ENCODE measurements at regions not wholly inside any gene's neighbourhood (a gene's known extent, or its start where the extent isn't known, plus 50 kb on each side); places are given as distances from the start of the nearest gene placed in this dataset.
A peak's percentile ranks its signal among the peaks of the same experiment; 100 is the strongest.

DNA sequence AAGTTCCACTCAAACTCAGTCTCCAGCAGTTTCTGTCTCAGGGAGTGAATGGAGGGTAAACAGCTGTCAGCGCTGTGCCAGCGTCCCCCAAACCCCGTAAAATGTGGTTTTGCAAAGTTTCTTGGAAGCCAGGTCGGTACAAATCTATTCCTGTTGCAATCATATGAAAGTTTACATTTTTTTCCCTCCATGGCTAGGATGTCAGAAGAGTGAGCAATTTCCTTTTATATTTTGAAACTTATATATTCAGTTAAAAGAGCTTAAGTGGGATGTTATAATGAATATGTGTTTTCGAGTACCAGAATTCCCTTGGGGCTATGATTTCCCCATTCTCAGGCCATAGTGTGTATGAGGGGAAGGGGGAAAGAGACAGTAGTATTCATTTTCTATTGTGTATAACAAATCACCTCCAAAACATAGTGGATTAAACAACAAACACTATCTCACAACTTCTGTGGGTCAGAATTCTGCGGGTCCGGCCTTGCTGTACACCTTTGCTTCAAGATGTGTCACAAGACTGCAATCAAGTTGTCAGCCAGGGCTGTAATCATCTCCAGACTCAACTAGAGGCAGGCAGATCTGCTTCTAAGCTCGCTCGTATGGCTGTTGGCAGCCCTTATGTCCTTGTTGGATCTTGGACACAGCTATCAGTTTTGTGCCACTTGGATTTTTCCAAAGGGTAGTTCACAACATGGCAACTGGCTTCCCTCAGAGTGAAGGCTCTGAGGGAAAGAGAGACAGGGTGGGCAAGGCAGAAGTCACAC, 107.4 kb downstream of the SNX18 start:
- Mint-ChIP-seq H3K9me3 (peaks cover 0 to 2% of the 10 kb centered on the region in 2 donors), H3K27ac (no peak overlapping the region), H3K4me3 (no peak overlapping the region), H3K36me3 (peaks cover 7% of the 10 kb centered on the region), H3K27me3 (ENCODE audit: low read depth in 2 of 2) (no peaks in the 10 kb centered on the region), H3K4me1 (peaks cover 25 to 30% of the 10 kb centered on the region in 2 donors)
- Histone ChIP-seq H3K4me1 (ENCODE audit: control insufficient read depth, insufficient read depth, low read length) (peaks cover 7% of the 10 kb centered on the region), H3K27me3 (ENCODE audit: control insufficient read depth, insufficient read depth, low read length) (no peaks in the 10 kb centered on the region), H3K9me3 (ENCODE audit: control insufficient read depth, insufficient read depth, low read length) (peaks cover 4% of the 10 kb centered on the region), H3K27ac (ENCODE audit: low read length) (no peak overlapping the region), H3K4me3 (ENCODE audit: low read length) (no peak overlapping the region), H3K36me3 (ENCODE audit: control insufficient read depth, insufficient read depth, low read length) (no peaks in the 10 kb centered on the region)
- no peak for ATAC-seq
- TF ChIP-seq, protein P1, sequence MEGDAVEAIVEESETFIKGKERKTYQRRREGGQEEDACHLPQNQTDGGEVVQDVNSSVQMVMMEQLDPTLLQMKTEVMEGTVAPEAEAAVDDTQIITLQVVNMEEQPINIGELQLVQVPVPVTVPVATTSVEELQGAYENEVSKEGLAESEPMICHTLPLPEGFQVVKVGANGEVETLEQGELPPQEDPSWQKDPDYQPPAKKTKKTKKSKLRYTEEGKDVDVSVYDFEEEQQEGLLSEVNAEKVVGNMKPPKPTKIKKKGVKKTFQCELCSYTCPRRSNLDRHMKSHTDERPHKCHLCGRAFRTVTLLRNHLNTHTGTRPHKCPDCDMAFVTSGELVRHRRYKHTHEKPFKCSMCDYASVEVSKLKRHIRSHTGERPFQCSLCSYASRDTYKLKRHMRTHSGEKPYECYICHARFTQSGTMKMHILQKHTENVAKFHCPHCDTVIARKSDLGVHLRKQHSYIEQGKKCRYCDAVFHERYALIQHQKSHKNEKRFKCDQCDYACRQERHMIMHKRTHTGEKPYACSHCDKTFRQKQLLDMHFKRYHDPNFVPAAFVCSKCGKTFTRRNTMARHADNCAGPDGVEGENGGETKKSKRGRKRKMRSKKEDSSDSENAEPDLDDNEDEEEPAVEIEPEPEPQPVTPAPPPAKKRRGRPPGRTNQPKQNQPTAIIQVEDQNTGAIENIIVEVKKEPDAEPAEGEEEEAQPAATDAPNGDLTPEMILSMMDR (IDR thresholded peaks at IDR 0.05), result no peak
- no peak for DNase-seq
- intact Hi-C loops (cut with micrococcal nuclease), result no loop called here
- WGBS (ENCODE audit: insufficient coverage), result 88% methylated on average over 8 of the region's 9 CpGs

DNA sequence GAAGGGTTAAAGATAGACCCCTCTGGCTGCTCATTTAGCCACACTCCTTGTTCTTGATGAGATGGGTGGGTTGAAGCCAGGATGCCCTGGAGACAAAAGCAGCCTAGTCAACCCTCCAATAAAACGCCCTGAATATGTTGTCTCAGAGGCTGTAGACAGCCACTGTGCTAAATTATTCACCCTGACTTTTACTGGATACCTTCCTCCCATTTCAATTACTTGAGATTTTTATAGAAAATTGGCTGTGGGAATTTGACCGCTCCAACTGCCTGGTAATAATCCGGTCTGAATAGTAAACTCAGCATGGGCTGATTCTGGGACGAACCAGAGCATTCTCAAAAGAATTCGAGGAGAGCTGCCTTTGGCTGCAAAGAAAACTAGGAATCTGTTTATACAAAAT, 104.2 kb downstream of the SNX18 start:
- H3K36me3 ChIP-seq (ENCODE audit: control insufficient read depth, insufficient read depth, low read length), result no peaks in the 10 kb centered on the region
- intact Hi-C loops (cut with micrococcal nuclease), result no loop called here
- no peaks in the 10 kb centered on the region for H3K9me3 ChIP-seq (ENCODE audit: control insufficient read depth, insufficient read depth, low read length)
- DNase-seq (no peak), ATAC-seq (no peak)
- H3K4me3 ChIP-seq (ENCODE audit: low read length), result no peak overlapping the region
- H3K36me3 Mint-ChIP-seq, result no peaks in the 10 kb centered on the region
- no peak overlapping the region for H3K27ac ChIP-seq (ENCODE audit: low read length)
- H3K4me1 Mint-ChIP-seq, result peaks cover 38 to 40% of the 10 kb centered on the region in 2 donors
- TF ChIP-seq, protein P1 (IDR thresholded peaks at IDR 0.05), result no peak
- H3K4me3 Mint-ChIP-seq, result no peak overlapping the region
- H3K27me3 Mint-ChIP-seq (ENCODE audit: low read depth in 2 of 2), result no peaks in the 10 kb centered on the region
- WGBS (ENCODE audit: insufficient coverage), result 98% methylated on average over 4 of the region's 5 CpGs
- no peaks in the 10 kb centered on the region for H3K9me3 Mint-ChIP-seq
- no peaks in the 10 kb centered on the region for H3K27me3 ChIP-seq (ENCODE audit: control insufficient read depth, insufficient read depth, low read length)
- peaks cover 8% of the 10 kb centered on the region for H3K4me1 ChIP-seq (ENCODE audit: control insufficient read depth, insufficient read depth, low read length)
- H3K27ac Mint-ChIP-seq, result no peak overlapping the region

DNA sequence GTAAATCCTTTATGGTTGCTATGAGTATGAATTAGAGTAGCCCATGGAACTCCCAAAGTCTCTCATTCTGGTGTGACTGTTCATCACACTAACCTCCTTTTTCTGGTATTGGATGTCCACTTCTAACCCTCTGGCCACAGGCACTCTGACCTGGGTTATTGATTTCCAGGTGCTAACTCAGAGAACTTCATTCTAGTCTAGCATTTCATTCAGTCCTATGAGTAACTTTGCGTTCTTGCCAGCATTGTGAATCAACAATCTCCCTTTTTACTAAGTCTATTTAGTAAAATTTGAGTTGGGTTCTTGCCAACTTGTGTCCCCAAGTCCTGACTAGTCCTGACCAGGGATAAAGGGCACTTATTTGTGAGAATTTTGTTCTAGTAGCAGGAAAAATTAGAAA, 103.5 kb downstream of the SNX18 start:
- no peaks in the 10 kb centered on the region for H3K36me3 Mint-ChIP-seq
- no CpG with 5 or more reads among the region's 1 CpG for WGBS (ENCODE audit: insufficient coverage)
- intact Hi-C loops (cut with micrococcal nuclease), result no loop called here
- DNase-seq (no peak), ATAC-seq (no peak)
- H3K27ac Mint-ChIP-seq, result peak overlapping the region; percentile 23 to 74
- no peaks in the 10 kb centered on the region for H3K9me3 Mint-ChIP-seq
- H3K27me3 ChIP-seq (ENCODE audit: control insufficient read depth, insufficient read depth, low read length), result no peaks in the 10 kb centered on the region
- H3K4me1 ChIP-seq (ENCODE audit: control insufficient read depth, insufficient read depth, low read length), result peaks cover 8% of the 10 kb centered on the region
- no peak overlapping the region for H3K4me3 Mint-ChIP-seq
- H3K4me1 Mint-ChIP-seq, result peaks cover 35 to 38% of the 10 kb centered on the region in 2 donors
- no peaks in the 10 kb centered on the region for H3K9me3 ChIP-seq (ENCODE audit: control insufficient read depth, insufficient read depth, low read length)
- H3K27me3 Mint-ChIP-seq (ENCODE audit: low read depth in 2 of 2), result no peaks in the 10 kb centered on the region
- no peaks in the 10 kb centered on the region for H3K36me3 ChIP-seq (ENCODE audit: control insufficient read depth, insufficient read depth, low read length)
- H3K27ac ChIP-seq (ENCODE audit: low read length), result no peak overlapping the region
- TF ChIP-seq, protein P1 (IDR thresholded peaks at IDR 0.05), result no peak
- H3K4me3 ChIP-seq (ENCODE audit: low read length), result no peak overlapping the region
